NCI-H187 (cell line): ENCODE measurements at regions not wholly inside any gene's neighbourhood (a gene's known extent, or its start where the extent isn't known, plus 50 kb on each side); places are given as distances from the start of the nearest gene placed in this dataset.

Experiments used
- DNase-seq, 2 experiments: peaks; one replicate each; lab custom pipeline; 2025; lab: John Stamatoyannopoulos, UW

- DNase-seq, result no peak
Observed at GRCh38 chrX:3780564-3780963, 67.1 kb upstream of the PRKX start.

- DNase-seq, result no peak
Observed at GRCh38 chrX:3779546-3779945, 66.1 kb upstream of the PRKX start.

- DNase-seq, result no peak
Observed at GRCh38 chrX:3777416-3777815, 64.0 kb upstream of the PRKX start.

GRCh38 chrX:3771766-3772165 is 58.3 kb upstream of the PRKX start:
- DNase-seq, result no peak

- no peak for DNase-seq
Observed at GRCh38 chrX:3768881-3769280, 55.4 kb upstream of the PRKX start.
